GM12878 (cell line): ENCODE measurements at regions not wholly inside any gene's neighbourhood (a gene's known extent, or its start where the extent isn't known, plus 50 kb on each side); places are given as distances from the start of the nearest gene placed in this dataset.

Experiments used
- POLR2A ChIP-seq: IDR thresholded peaks from 2 replicates; pipeline ENCODE4 v1.6.1; 2011; ENCODE audit warnings: low read depth, mild to moderate bottlenecking, low read length
- POLR2AphosphoS5 ChIP-seq: IDR thresholded peaks from 2 replicates; pipeline ENCODE4 v1.6.1; 2011; ENCODE audit warnings: mild to moderate bottlenecking, low read length, inconsistent platforms
- RFX5 ChIP-seq: IDR thresholded peaks from 2 replicates; pipeline ENCODE4 v1.6.1; 2011; ENCODE audit warnings: low read depth, low read length, improper control_type of control experiment

- TF ChIP-seq POLR2A = no peak
- TF ChIP-seq RFX5 = no peak
- TF ChIP-seq POLR2AphosphoS5 = no peak
Measured at GRCh38 chr22:22763512-22763911, 119.1 kb downstream of the GGTLC2 start.
